ENCODE measurements at regions not wholly inside any gene's neighbourhood (a gene's known extent, or its start where the extent isn't known, plus 50 kb on each side); places are given as distances from the start of the nearest gene placed in this dataset.

DNA sequence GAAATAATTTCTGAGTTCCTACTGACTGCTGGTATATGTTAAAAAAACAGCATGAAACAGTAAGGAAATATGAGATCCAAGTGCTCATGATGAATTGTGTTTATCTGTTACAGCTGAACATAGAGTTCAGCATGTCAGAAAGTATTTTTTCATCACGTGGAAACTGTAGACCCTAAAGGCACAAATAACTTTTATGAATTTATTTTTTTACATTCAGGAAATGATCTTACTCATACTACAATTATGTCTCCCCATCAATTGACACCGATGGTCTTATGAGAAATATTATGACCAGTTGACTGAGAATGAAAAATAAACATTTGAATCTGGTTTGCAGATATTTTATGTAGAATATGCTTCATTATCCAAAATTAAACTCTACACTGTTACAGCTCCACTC is 283.1 kb upstream of the SPANXN4 start:
- ChIA-PET POLR2A (no interaction called here), CTCF (no interaction called here)
- DNase-seq (ENCODE audit: low read depth), result no peak
- TF ChIP-seq, protein P1, sequence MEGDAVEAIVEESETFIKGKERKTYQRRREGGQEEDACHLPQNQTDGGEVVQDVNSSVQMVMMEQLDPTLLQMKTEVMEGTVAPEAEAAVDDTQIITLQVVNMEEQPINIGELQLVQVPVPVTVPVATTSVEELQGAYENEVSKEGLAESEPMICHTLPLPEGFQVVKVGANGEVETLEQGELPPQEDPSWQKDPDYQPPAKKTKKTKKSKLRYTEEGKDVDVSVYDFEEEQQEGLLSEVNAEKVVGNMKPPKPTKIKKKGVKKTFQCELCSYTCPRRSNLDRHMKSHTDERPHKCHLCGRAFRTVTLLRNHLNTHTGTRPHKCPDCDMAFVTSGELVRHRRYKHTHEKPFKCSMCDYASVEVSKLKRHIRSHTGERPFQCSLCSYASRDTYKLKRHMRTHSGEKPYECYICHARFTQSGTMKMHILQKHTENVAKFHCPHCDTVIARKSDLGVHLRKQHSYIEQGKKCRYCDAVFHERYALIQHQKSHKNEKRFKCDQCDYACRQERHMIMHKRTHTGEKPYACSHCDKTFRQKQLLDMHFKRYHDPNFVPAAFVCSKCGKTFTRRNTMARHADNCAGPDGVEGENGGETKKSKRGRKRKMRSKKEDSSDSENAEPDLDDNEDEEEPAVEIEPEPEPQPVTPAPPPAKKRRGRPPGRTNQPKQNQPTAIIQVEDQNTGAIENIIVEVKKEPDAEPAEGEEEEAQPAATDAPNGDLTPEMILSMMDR (IDR thresholded peaks at IDR 0.05; ENCODE audit: insufficient read depth, low read depth, low read length), result no peak
- no peak overlapping the region for H3K4me3 ChIP-seq (ENCODE audit: low read depth, low read length)
- no peaks in the 10 kb centered on the region for H3K36me3 ChIP-seq (ENCODE audit: control insufficient read depth, insufficient read depth, low read length)
- no peaks in the 10 kb centered on the region for H3K27me3 ChIP-seq (ENCODE audit: control insufficient read depth, insufficient read depth, low read length)

DNA sequence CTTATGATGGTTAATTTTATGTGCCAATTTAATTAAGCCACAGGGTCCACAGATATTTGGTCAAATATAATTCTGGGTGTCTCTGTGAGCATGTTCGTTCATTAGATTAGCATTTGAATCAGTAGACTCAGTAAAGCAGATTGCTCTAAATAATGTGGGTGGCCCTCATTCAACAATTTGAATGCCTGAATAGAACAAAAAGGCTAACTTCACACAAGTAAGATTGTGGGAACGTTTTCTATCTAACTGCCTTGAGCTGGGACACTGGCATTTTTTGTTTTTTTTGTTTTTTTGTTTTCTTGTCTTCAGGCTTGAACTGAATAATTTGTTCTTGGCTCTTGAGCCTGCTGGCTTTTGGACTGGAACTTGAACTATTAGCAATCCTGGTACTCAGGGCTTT is 292.4 kb upstream of the SPANXN4 start:
- POLR2A ChIA-PET, result no interaction called here
- CTCF ChIA-PET, result no interaction called here
- no peaks in the 10 kb centered on the region for H3K27me3 ChIP-seq (ENCODE audit: control insufficient read depth, insufficient read depth, low read length)

DNA sequence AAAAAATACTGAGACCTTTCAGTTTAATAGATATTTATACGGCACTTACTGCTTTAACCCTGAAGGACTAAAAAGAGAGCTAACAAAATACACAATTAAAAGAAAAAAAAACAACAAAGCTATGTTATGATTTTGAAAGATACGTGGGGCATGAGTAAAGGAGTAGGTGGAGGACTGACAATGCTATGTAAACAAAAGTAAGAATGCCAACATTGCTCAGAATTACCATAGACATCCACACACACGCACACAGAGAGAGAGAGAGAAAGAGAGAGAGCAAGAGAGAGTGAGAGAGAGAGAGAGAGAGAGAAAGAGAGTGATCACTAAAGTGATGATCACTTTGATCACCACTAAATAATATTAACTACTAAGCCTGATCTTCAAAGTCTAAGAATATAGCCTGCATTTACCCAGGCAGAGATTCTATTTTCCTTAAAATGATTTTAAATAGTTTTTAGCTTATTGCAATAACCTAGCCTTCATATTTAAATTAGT is 313.9 kb upstream of the SPANXN4 start:
- CTCF ChIA-PET, result no interaction called here
- DNase-seq (ENCODE audit: low read depth), result no peak
- Histone ChIP-seq H3K27me3 (ENCODE audit: control insufficient read depth, insufficient read depth, low read length) (no peaks in the 10 kb centered on the region), H3K4me3 (ENCODE audit: low read depth, low read length) (no peak overlapping the region), H3K36me3 (ENCODE audit: control insufficient read depth, insufficient read depth, low read length) (no peaks in the 10 kb centered on the region)
- POLR2A ChIA-PET, result no interaction called here
- TF ChIP-seq, protein P1 (IDR thresholded peaks at IDR 0.05; ENCODE audit: insufficient read depth, low read depth, low read length), result no peak

More for the DNA sequence above, 292.4 kb upstream of the SPANXN4 start:
- DNase-seq (ENCODE audit: low read depth), result no peak
- TF ChIP-seq, protein P1 (IDR thresholded peaks at IDR 0.05; ENCODE audit: insufficient read depth, low read depth, low read length), result no peak
- Histone ChIP-seq H3K36me3 (ENCODE audit: control insufficient read depth, insufficient read depth, low read length) (no peaks in the 10 kb centered on the region), H3K4me3 (ENCODE audit: low read depth, low read length) (no peak overlapping the region)

DNA sequence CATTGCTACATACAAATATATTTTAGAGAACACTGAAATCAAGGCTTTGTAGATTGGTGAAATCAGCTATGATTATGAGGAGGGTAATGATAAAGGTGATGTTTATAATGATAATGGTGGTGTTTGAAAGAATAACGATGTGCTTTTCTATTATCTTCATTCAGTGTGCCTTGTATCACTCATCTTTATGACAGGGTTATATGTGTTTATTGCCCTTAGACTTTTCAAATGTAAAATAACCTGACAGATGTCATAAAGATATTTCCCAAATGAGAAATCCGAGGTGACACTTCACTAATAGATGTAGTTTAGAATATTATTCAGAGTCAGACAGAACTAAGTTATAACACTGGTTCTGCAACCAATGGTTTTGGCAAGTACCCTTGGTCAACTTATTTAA is 323.0 kb upstream of the SPANXN4 start:
- ChIA-PET CTCF (no interaction called here), POLR2A (no interaction called here)
- H3K4me3 ChIP-seq (ENCODE audit: low read depth, low read length), result no peak overlapping the region
- DNase-seq (ENCODE audit: low read depth), result no peak
- no peaks in the 10 kb centered on the region for H3K36me3 ChIP-seq (ENCODE audit: control insufficient read depth, insufficient read depth, low read length)
- TF ChIP-seq, protein P1 (IDR thresholded peaks at IDR 0.05; ENCODE audit: insufficient read depth, low read depth, low read length), result no peak
- H3K27me3 ChIP-seq (ENCODE audit: control insufficient read depth, insufficient read depth, low read length), result no peaks in the 10 kb centered on the region

DNA sequence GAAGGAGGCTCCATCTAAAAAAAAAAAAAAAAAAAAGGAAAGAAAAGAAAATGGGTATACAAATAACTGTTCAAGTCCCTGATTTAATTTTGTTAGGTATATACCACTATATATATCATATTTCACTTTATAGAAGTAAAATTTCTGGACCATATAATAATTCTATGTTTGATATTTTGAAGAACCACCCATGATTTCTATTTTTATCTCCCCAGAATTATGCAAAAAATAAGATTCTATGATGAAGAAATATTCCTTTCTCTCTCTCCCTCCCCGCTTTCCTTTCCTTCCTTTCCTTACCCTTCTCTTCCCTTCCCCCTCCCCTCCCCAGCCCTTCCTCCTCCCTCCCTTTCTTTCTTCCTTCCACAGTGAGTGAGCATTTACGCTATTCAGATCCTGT is 337.5 kb upstream of the SPANXN4 start:
- CTCF ChIA-PET, result no interaction called here
- POLR2A ChIA-PET, result no interaction called here
- TF ChIP-seq, protein P1 (IDR thresholded peaks at IDR 0.05; ENCODE audit: insufficient read depth, low read depth, low read length), result no peak
- H3K36me3 ChIP-seq (ENCODE audit: control insufficient read depth, insufficient read depth, low read length), result no peaks in the 10 kb centered on the region
- no peaks in the 10 kb centered on the region for H3K27me3 ChIP-seq (ENCODE audit: control insufficient read depth, insufficient read depth, low read length)
- no peak for DNase-seq (ENCODE audit: low read depth)
- H3K4me3 ChIP-seq (ENCODE audit: low read depth, low read length), result no peak overlapping the region

All from BJ (cell line).